Ammon's horn (tissue), 1 donor: ENCODE measurements at regions not wholly inside any gene's neighbourhood (a gene's known extent, or its start where the extent isn't known, plus 50 kb on each side); places are given as distances from the start of the nearest gene placed in this dataset.

Source experiments
- DNase-seq: peaks from one replicate; pipeline ENCODE4 v3.0.0-alpha.2; 2016; ENCODE audit warnings: low spot score

GRCh38 chr9:71589612-71590011, 178.7 kb downstream of the CEMIP2 start:
- DNase-seq = no peak

GRCh38 chr9:71587576-71588362, 180.5 kb downstream of the CEMIP2 start:
- no peak for DNase-seq

- DNase-seq = no peak
Observed at GRCh38 chr9:71583792-71584191, 184.5 kb downstream of the CEMIP2 start.

GRCh38 chr9:71582347-71582746, 186.0 kb downstream of the CEMIP2 start:
- DNase-seq = no peak

- DNase-seq = no peak
Observed at GRCh38 chr9:71581101-71581500, 187.2 kb downstream of the CEMIP2 start.

DNA sequence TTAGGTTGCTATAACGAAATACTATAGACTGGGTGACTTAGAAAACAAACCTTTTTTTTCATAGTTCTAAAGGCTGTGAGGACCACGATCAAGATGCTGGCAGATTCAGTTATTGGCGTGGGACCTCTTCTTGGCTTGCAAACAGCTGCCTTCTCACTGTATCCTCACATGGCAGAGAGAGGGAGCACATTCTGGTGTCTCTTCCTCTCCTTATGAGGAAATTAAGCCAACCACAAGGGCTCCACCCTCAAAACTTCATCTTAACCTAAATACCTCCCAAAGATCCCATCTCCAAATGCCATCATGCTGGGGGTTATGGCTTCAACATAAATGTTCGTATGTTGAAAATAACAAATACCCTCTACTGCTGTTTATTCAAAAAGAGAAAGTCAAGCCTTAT, 197.1 kb downstream of the CEMIP2 start:
- DNase-seq = no peak

DNA sequence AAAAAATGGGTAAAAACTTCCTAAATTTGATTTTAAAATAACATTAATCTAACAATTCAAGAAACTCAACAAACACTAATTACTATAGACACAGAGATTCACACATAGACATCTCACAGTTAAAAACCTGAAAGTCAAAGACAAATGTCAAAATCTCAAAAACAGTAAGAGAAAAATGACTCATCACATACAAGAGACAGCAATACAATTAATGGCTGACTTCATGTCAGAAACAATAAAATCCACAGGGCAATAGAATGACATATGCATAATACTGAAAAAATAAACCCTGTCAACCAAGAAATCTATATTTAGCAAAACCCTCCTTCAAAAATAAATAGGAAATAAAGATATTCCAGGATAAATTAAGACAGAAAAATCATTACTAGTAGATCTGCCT, 200.4 kb downstream of the CEMIP2 start:
- DNase-seq = no peak

DNA sequence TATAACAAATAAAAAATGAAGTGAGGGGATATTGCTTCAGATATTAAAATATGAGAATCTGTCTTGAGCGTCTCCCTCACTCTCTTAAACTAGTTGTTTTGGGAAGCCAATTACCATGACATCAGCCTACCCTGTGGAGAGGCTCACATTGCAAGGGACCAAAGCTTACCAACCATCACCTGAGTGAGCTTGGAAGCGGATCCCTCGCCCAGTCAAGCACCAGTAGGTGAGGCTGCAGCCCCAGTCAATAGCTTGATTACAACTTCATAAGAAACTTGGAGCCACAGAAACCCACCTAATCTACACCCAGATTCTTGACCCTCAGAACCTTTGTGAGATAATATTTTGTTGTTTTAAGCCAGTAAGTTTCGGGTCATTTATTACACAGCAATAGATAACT, 206.2 kb downstream of the CEMIP2 start:
- no peak for DNase-seq

- no peak for DNase-seq
Observed at GRCh38 chr9:71557310-71557709, 211.0 kb downstream of the CEMIP2 start.

- DNase-seq = no peak
Observed at GRCh38 chr9:71552480-71552879, 215.8 kb downstream of the CEMIP2 start.

DNA sequence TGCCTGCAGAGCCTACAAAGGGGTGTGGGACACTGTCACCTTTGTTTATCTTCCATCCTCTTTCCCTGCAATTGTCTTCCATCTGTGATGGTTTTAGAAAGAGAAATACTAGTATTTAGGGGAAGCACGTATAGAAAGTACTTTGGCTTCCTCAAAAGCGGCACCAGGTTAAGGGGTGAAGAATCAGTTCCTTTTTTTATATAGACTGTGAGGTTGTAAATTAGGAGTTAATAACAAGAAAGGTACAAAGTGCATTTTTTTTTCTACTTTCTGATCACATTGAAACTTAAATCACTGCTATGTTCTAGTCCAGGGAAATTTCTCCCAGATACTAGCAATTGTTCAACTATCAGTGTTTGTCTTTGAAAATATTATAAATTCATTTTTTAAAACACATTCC, 219.3 kb downstream of the CEMIP2 start:
- no peak for DNase-seq

DNA sequence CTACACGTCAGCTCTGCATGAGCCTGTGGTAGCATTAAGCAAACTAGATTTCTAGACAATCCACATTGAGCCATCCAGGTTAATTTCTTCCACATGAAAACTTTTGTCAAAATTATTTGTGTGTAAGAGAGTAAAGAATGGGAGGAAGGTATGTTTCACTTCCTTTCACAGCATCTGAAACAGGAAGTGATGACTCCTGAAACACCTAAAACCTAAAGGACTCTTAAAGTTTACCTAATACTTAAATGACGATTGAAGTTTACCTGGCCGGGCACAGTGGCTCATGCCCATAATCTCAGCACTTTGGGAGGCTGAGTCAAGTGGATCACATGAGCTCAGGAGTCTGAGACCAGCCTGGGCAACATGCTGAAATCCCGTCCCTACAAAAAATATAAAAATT, 223.8 kb downstream of the CEMIP2 start:
- DNase-seq = no peak

DNA sequence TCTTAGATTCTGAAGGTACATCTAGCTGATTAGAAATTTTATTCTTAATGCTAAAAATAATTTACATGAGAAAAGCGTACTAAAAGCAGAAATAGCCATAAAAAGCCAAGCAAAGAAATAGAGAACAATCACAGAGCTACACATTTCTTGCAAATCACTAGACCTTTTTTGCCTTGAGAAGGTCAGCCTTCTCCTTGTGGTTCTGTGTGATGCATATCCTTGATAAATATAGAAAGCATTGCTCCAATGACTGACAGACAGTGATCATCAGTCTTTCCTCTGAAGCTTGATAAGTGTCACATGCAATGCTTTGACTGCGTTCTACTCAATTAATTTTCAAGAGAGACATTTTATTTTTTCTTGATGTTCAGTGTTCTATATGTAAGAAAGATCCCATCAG, 226.9 kb downstream of the CEMIP2 start:
- no peak for DNase-seq

- DNase-seq = no peak
Observed at GRCh38 chr9:71524996-71525580, 243.2 kb downstream of the CEMIP2 start.

DNA sequence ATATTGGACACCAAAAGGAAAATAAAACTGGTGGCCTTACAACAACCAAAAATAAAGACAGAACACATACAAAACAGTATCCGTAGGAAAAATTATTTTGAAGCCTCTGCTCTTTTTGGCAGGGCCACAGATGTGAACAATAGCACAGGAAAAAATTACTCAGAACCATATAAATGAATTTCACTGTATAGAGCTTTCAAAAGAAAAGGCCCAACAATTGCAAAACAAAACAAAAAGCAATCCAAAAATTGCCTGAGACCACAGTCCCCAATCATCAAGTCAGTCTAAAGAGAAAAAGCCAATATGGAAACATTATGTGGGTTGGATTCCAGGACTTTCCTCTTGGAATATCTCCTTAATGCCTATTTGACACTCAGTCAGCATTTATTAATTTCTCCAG, 243.8 kb downstream of the CEMIP2 start:
- DNase-seq = no peak

DNA sequence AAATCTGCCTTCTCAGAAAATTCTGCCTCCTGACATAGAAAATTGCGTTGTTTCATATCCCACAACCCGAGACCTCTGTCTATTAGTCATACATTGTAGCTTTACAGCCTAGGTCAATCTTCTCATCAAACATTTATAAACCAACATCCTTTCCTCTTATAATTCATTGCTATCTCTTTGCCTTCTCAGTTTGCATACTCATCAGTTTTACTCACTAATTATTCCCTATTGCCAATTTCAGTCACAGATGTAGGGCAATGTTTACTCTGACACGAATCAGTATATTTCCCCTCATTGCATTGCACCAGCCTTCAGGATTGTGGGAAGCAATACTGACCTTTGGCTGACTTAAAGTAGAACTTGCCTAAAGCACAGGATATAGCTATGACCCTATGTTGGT, 247.2 kb downstream of the CEMIP2 start:
- no peak for DNase-seq

DNA sequence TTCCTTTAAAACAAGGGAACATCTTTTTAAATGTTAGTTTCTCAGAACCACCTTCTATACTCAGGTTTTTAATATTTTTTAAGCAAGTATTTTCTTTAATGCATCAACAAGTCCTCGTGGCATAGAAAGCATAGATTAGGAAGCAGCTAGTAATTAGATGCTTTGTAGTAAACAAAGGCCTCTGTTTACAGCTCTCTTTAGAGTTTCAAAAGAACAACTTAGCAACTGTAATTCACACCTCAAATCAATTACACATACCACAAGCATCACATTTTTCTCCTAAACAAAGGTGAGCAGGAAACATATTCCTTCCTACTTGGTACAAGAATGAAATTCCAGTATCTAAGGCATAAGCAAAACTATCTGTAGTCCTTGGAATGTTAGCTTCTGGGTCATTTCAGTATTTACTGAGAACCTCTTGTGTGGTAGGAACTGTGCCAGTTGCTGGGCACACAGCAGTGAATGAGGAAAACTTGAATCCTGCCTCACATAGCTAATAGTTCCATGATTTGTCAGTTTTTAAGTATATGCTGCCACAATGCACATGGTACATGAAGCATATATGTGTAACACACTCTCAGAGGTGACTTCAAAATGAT, 249.1 kb downstream of the CEMIP2 start:
- no peak for DNase-seq

GRCh38 chr9:71518045-71518827, 250.1 kb downstream of the CEMIP2 start:
- DNase-seq = no peak

- DNase-seq = peak; percentile 48
Observed at GRCh38 chr9:71515626-71516025, 252.7 kb downstream of the CEMIP2 start.

- DNase-seq = peak; percentile 19
Observed at GRCh38 chr9:71515107-71515506, 253.2 kb downstream of the CEMIP2 start.

GRCh38 chr9:71514344-71514975, 253.9 kb downstream of the CEMIP2 start:
- DNase-seq = no peak

GRCh38 chr9:71509054-71509453, 259.3 kb downstream of the CEMIP2 start:
- DNase-seq = no peak
